ENCODE measurements at regions not wholly inside any gene's neighbourhood (a gene's known extent, or its start where the extent isn't known, plus 50 kb on each side); places are given as distances from the start of the nearest gene placed in this dataset.

DNA sequence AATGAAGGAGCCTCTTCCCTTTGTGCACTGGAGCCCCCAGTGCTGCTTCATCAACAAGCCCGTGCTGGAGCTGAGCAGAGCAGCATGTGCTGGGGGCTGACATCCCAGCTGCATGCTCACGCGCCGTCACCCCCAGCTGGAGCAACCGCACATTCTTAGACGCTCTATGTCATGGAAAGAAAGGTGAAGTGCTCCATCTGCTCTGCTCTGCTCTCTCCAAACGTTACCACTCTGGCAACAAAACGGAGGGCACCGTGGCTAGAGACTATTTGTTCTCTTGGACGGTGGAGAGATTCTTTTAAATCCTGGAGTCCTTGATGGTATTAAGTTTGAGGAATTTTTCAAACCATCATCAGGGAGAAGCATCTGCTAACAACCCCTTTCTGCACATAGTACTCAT, 208.4 kb downstream of the C12orf75 start:
- TF ChIP-seq, protein P1, sequence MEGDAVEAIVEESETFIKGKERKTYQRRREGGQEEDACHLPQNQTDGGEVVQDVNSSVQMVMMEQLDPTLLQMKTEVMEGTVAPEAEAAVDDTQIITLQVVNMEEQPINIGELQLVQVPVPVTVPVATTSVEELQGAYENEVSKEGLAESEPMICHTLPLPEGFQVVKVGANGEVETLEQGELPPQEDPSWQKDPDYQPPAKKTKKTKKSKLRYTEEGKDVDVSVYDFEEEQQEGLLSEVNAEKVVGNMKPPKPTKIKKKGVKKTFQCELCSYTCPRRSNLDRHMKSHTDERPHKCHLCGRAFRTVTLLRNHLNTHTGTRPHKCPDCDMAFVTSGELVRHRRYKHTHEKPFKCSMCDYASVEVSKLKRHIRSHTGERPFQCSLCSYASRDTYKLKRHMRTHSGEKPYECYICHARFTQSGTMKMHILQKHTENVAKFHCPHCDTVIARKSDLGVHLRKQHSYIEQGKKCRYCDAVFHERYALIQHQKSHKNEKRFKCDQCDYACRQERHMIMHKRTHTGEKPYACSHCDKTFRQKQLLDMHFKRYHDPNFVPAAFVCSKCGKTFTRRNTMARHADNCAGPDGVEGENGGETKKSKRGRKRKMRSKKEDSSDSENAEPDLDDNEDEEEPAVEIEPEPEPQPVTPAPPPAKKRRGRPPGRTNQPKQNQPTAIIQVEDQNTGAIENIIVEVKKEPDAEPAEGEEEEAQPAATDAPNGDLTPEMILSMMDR (IDR thresholded peaks at IDR 0.05), result no peak
- TF ChIP-seq POLR2A (IDR thresholded peaks at IDR 0.05), result no peak

All from uterus (tissue), 2 donors.